ENCODE measurements at regions not wholly inside any gene's neighbourhood (a gene's known extent, or its start where the extent isn't known, plus 50 kb on each side); places are given as distances from the start of the nearest gene placed in this dataset.

- peak; percentile 6 for DNase-seq (ENCODE audit: low spot score)
Measured at GRCh38 chr6:22940581-22941290, 371.4 kb downstream of the HDGFL1 start.

GRCh38 chr6:22942403-22942802 lies 373.0 kb downstream of the HDGFL1 start:
- no peak for DNase-seq (ENCODE audit: low spot score)

- no peak for DNase-seq (ENCODE audit: low spot score)
Measured at GRCh38 chr6:22943327-22943726, 374.0 kb downstream of the HDGFL1 start.

- DNase-seq (ENCODE audit: low spot score): no peak
Measured at GRCh38 chr6:22949967-22950366, 380.6 kb downstream of the HDGFL1 start.

- DNase-seq (ENCODE audit: low spot score): no peak
Measured at GRCh38 chr6:22952097-22952496, 382.7 kb downstream of the HDGFL1 start.

GRCh38 chr6:22954749-22955385 lies 385.5 kb downstream of the HDGFL1 start:
- DNase-seq (ENCODE audit: low spot score): peak; percentile 41

GRCh38 chr6:22956029-22956681 lies 386.8 kb downstream of the HDGFL1 start:
- peak; percentile 34 for DNase-seq (ENCODE audit: low spot score)

- DNase-seq (ENCODE audit: low spot score): no peak
Measured at GRCh38 chr6:22958677-22959076, 389.3 kb downstream of the HDGFL1 start.

- no peak for DNase-seq (ENCODE audit: low spot score)
Measured at GRCh38 chr6:22959571-22959970, 390.2 kb downstream of the HDGFL1 start.

GRCh38 chr6:22964334-22964733 lies 395.0 kb downstream of the HDGFL1 start:
- DNase-seq (ENCODE audit: low spot score): no peak

- DNase-seq (ENCODE audit: low spot score): peak; percentile 16
Measured at GRCh38 chr6:22965889-22966288, 396.5 kb downstream of the HDGFL1 start.

- no peak for DNase-seq (ENCODE audit: low spot score)
Measured at GRCh38 chr6:22966691-22967422, 397.5 kb downstream of the HDGFL1 start.

- DNase-seq (ENCODE audit: low spot score): no peak
Measured at GRCh38 chr6:22970004-22970403, 400.6 kb downstream of the HDGFL1 start.

GRCh38 chr6:22972771-22973170 lies 403.4 kb downstream of the HDGFL1 start:
- no peak for DNase-seq (ENCODE audit: low spot score)

- no peak for DNase-seq (ENCODE audit: low spot score)
Measured at GRCh38 chr6:22975079-22975478, 405.7 kb downstream of the HDGFL1 start.

GRCh38 chr6:22980446-22980845 lies 411.1 kb downstream of the HDGFL1 start:
- DNase-seq (ENCODE audit: low spot score): peak; percentile 50

- no peak for DNase-seq (ENCODE audit: low spot score)
Measured at GRCh38 chr6:23002044-23002619, 432.8 kb downstream of the HDGFL1 start.

GRCh38 chr6:23003671-23004467 lies 434.5 kb downstream of the HDGFL1 start:
- no peak for DNase-seq (ENCODE audit: low spot score)

- DNase-seq (ENCODE audit: low spot score): no peak
Measured at GRCh38 chr6:23006656-23007055, 437.3 kb downstream of the HDGFL1 start.

- DNase-seq (ENCODE audit: low spot score): no peak
Measured at GRCh38 chr6:23011615-23012014, 442.2 kb downstream of the HDGFL1 start.

GRCh38 chr6:23013776-23014175 lies 444.4 kb downstream of the HDGFL1 start:
- no peak for DNase-seq (ENCODE audit: low spot score)

Measured in kidney tubule cell (primary cell).